Endothelial cell of umbilical vein (primary cell): ENCODE measurements at regions not wholly inside any gene's neighbourhood (a gene's known extent, or its start where the extent isn't known, plus 50 kb on each side); places are given as distances from the start of the nearest gene placed in this dataset.
"Not testable (repeated sequence)": the region's sequence is repeated elsewhere in the genome, so short reads cannot be mapped to it uniquely, and the experiment has no call there.

Experiments used
- BruUV-seq: library from RNA; stranded (reverse); fragments of 400-500 nt; replicated peaks from 2 replicates; lab custom pipeline; 2021; lab: Mats Ljungman, UMichigan
- CTCF ChIA-PET: fragments of 300-600, 350-600 bp; sonication (Branson Sonifier 250); formaldehyde crosslinking; loops from one replicate; lab custom pipeline; 2021; ENCODE audit warnings: antibody characterized with exemption, inconsistent platforms; lab: Charles Lee
- POLR2A ChIA-PET: fragments of 300-600, 350-600 bp; sonication (Branson Sonifier 250); formaldehyde crosslinking; loops from one replicate; lab custom pipeline; 2021; ENCODE audit warnings: antibody characterized with exemption, inconsistent platforms; lab: Charles Lee
- DNase-seq: peaks from one replicate; pipeline ENCODE4 v3.0.0-alpha.2; 2011; ENCODE audit warnings: low read depth, low spot score
- FAIRE-seq: peaks from 2 replicates; lab custom pipeline; 2011; peaks lifted over from hg19 to GRCh38; lab: Jason Lieb, UNC
- H2AFZ ChIP-seq: 2 replicates; pipeline ENCODE4 v1.6.0; 2012; ENCODE audit warnings: low read depth, low read length, control low read depth, inconsistent platforms
- H3K27ac ChIP-seq: 2 replicates; pipeline ENCODE4 v1.5.1; 2011; ENCODE audit warnings: low read depth, mild to moderate bottlenecking, control low read depth, low read length, moderate library complexity; ENCODE audit not compliant: insufficient read depth
- H3K27me3 ChIP-seq, 2 experiments: 2 replicates each; pipeline versions ENCODE4 v1.6.0 to v1.6.1; 2011; ENCODE audit warnings: low read length in 2 of 2, mixed read lengths in 1 of 2; ENCODE audit not compliant: control insufficient read depth in 2 of 2, insufficient read depth in 2 of 2
- H3K36me3 ChIP-seq, 2 experiments: 2 replicates in 1 of 2; 3 replicates in 1 of 2; pipeline ENCODE4 v1.5.1; 2011; ENCODE audit warnings: low read length in 2 of 2, mild to moderate bottlenecking in 1 of 2, moderate library complexity in 1 of 2; ENCODE audit not compliant: control insufficient read depth in 2 of 2, insufficient read depth in 2 of 2; ENCODE audit errors: extremely low read depth in 1 of 2
- H3K4me1 ChIP-seq: 3 replicates; pipeline ENCODE4 v1.5.1; 2011; ENCODE audit warnings: mild to moderate bottlenecking, low read length; ENCODE audit not compliant: control insufficient read depth, insufficient read depth; ENCODE audit errors: extremely low read depth
- H3K4me2 ChIP-seq: 2 replicates; pipeline ENCODE4 v1.6.1; 2011; ENCODE audit warnings: low read length, control low read depth, mixed read lengths; ENCODE audit not compliant: insufficient read depth
- H3K4me3 ChIP-seq, 3 experiments: fragments of 200-600 bp in 1 of 3; sonication (generic), shearing (Covaris generic) in 1 of 3; replicated peaks in 1 of 3; 2 replicates each; pipeline ENCODE4 v1.5.1; 2011 to 2016; ENCODE audit warnings: control low read depth in 3 of 3, low read length in 3 of 3, mild to moderate bottlenecking in 2 of 3, inconsistent platforms in 1 of 3, low read depth in 1 of 3, moderate library complexity in 1 of 3; ENCODE audit not compliant: insufficient read depth in 1 of 3
- H3K79me2 ChIP-seq: 2 replicates; pipeline ENCODE4 v1.6.0; 2012; ENCODE audit warnings: low read length, inconsistent platforms; ENCODE audit not compliant: control insufficient read depth, insufficient read depth
- H3K9ac ChIP-seq: replicated peaks from 2 replicates; pipeline ENCODE3; 2011; ENCODE audit warnings: low read length, control low read depth; ENCODE audit not compliant: insufficient read depth; ENCODE audit errors: extremely low read depth
- H3K9me1 ChIP-seq: replicated peaks from 3 replicates; pipeline ENCODE4 v1.6.0; 2011; ENCODE audit warnings: mild to moderate bottlenecking, low read length; ENCODE audit not compliant: control insufficient read depth, insufficient read depth; ENCODE audit errors: extremely low read depth
- H3K9me3 ChIP-seq: replicated peaks from 2 replicates; pipeline ENCODE4 v1.5.1; 2012; ENCODE audit warnings: low read length, inconsistent platforms; ENCODE audit not compliant: control insufficient read depth, insufficient read depth
- H4K20me1 ChIP-seq: replicated peaks from 2 replicates; pipeline ENCODE3; 2011; ENCODE audit warnings: mild to moderate bottlenecking, low read length; ENCODE audit not compliant: control insufficient read depth, insufficient read depth; ENCODE audit errors: extremely low read depth
- CTCF ChIP-seq, 2 donors: IDR thresholded peaks; 1 replicate in 1 of 2; 2 replicates in 1 of 2; pipeline ENCODE4 v1.5.1; 2011; ENCODE audit warnings: low read length in 2 of 2, mild to moderate bottlenecking in 2 of 2, moderate library complexity in 2 of 2, control low read depth in 1 of 2, inconsistent platforms in 1 of 2, low read depth in 1 of 2; ENCODE audit not compliant: insufficient read depth in 1 of 2; ENCODE audit errors: extremely low read depth in 1 of 2
- EZH2 ChIP-seq: IDR thresholded peaks from 2 replicates; pipeline ENCODE4 v1.6.1; 2012; ENCODE audit warnings: borderline replicate concordance, low read depth, mild to moderate bottlenecking, moderate library complexity, low read length, inconsistent platforms; ENCODE audit not compliant: severe bottlenecking
- FOS ChIP-seq: IDR thresholded peaks from 2 replicates; pipeline ENCODE4 v1.6.1; 2011; ENCODE audit warnings: mild to moderate bottlenecking, low read length, moderate library complexity, borderline replicate concordance; ENCODE audit not compliant: insufficient read depth
- GATA2 ChIP-seq: IDR thresholded peaks from 2 replicates; pipeline ENCODE4 v1.7.0; 2011; ENCODE audit warnings: low read depth, mild to moderate bottlenecking, moderate library complexity, mixed read lengths, low read length; ENCODE audit not compliant: insufficient read length, insufficient read depth
- JUN ChIP-seq: IDR thresholded peaks from 2 replicates; pipeline ENCODE4 v1.6.1; 2011; ENCODE audit warnings: borderline replicate concordance, low read depth; ENCODE audit not compliant: insufficient read length, insufficient read depth
- MAX ChIP-seq: IDR thresholded peaks from 2 replicates; pipeline ENCODE4 v1.6.1; 2011; ENCODE audit not compliant: insufficient read depth, insufficient read length
- MYC ChIP-seq: IDR thresholded peaks from one replicate; pipeline ENCODE4 v1.6.1; 2011; ENCODE audit warnings: mild to moderate bottlenecking, low read depth, low read length
- POLR2A ChIP-seq: IDR thresholded peaks from 2 replicates; pipeline ENCODE4 v1.6.1; 2012; ENCODE audit warnings: low read depth, mild to moderate bottlenecking, control low read depth, low read length
- POLR2AphosphoS5 ChIP-seq: IDR thresholded peaks from 2 replicates; pipeline ENCODE4 v1.6.1; 2012; ENCODE audit warnings: low read depth, mild to moderate bottlenecking, control low read depth, low read length, moderate library complexity; ENCODE audit not compliant: insufficient read depth
- dilution Hi-C: fragments of 300-500 bp; cut with MboI; formaldehyde crosslinking; loops from one replicate; pipeline ENCODE4 v1.15.0; 2019; ENCODE audit warnings: low sequenced_read_pairs; ENCODE audit not compliant: extremely low pct_ligation_motif_present
- intact Hi-C: fragments of 100-400 bp; cut with micrococcal nuclease; formaldehyde crosslinking; loops from one replicate; pipeline ENCODE4 v1.10.0; 2022

- H3K36me3 ChIP-seq, DNase-seq, H2AFZ ChIP-seq, POLR2A ChIA-PET, BruUV-seq, H3K4me3 ChIP-seq, H3K4me1 ChIP-seq, H3K9me1 ChIP-seq, dilution Hi-C loops, H4K20me1 ChIP-seq, CTCF ChIA-PET, H3K27ac ChIP-seq, H3K9me3 ChIP-seq, H3K4me2 ChIP-seq, FAIRE-seq, H3K27me3 ChIP-seq, H3K9ac ChIP-seq, H3K79me2 ChIP-seq, intact Hi-C loops: not testable (repeated sequence)
Observed at GRCh38 chr2:146403546-146404160, 1441.2 kb upstream of the ACVR2A start.

GRCh38 chr2:146392631-146393030, 1452.2 kb upstream of the ACVR2A start:
- no peak overlapping the region for H2AFZ ChIP-seq
- FAIRE-seq (no peak), DNase-seq (no peak)
- no peak overlapping the region for H3K9ac ChIP-seq
- intact Hi-C loops (no loop called here), dilution Hi-C loops (no loop called here)
- H3K4me3 ChIP-seq = no peak overlapping the region
- ChIA-PET POLR2A (no interaction called here), CTCF (no interaction called here)
- H4K20me1 ChIP-seq = no peaks in the 10 kb centered on the region
- H3K27me3 ChIP-seq = no peaks in the 10 kb centered on the region
- no TSS peak for BruUV-seq
- H3K4me2 ChIP-seq = no peak overlapping the region
- no peaks in the 10 kb centered on the region for H3K79me2 ChIP-seq
- no peaks in the 10 kb centered on the region for H3K4me1 ChIP-seq
- H3K27ac ChIP-seq = no peak overlapping the region
- no peaks in the 10 kb centered on the region for H3K36me3 ChIP-seq
- no peaks in the 10 kb centered on the region for H3K9me3 ChIP-seq
- TF ChIP-seq FOS (no peak), MAX (no peak), POLR2AphosphoS5 (no peak), CTCF (IDR thresholded peaks at IDR 0.05; ENCODE audit: extremely low read depth in 1 of 2, insufficient read depth in 1 of 2, low read depth in 1 of 2, low read length in 2 of 2) (no peak), JUN (no peak), EZH2 (no peak), POLR2A (no peak), GATA2 (no peak), MYC (no peak)
- H3K9me1 ChIP-seq = no peaks in the 10 kb centered on the region
